ENCODE measurements at regions not wholly inside any gene's neighbourhood (a gene's known extent, or its start where the extent isn't known, plus 50 kb on each side); places are given as distances from the start of the nearest gene placed in this dataset.

GRCh38 chr7:106196460-106197021, 84.4 kb upstream of the SYPL1 start:
- peaks cover 0 to 13% (median 0%) of the 10 kb centered on the region in 3 experiments for H3K27me3 ChIP-seq (ENCODE audit: control insufficient read depth in 3 of 3, insufficient read depth in 3 of 3, low read depth in 1 of 3, low read length in 3 of 3)
- H3K4me3 ChIP-seq (ENCODE audit: low read length in 2 of 2), result no peak overlapping the region
- H2BK15ac ChIP-seq (ENCODE audit: low read length), result no peak overlapping the region
- H3K79me1 ChIP-seq (ENCODE audit: low read depth, low read length), result no peaks in the 10 kb centered on the region
- H2BK5ac ChIP-seq (ENCODE audit: low read length), result no peak overlapping the region
- H3K4me1 ChIP-seq (ENCODE audit: control insufficient read depth in 2 of 2, insufficient read depth in 1 of 2, low read depth in 1 of 2, low read length in 2 of 2), result no peaks in the 10 kb centered on the region
- no peak overlapping the region for H4K91ac ChIP-seq (ENCODE audit: low read depth, low read length, poor library complexity)
- H2BK120ac ChIP-seq (ENCODE audit: low read depth, low read length), result no peak overlapping the region
- H3K23ac ChIP-seq (ENCODE audit: low read depth, low read length, poor library complexity), result no peak overlapping the region
- no peak for DNase-seq (ENCODE audit: low spot score)
- H2AK5ac ChIP-seq (ENCODE audit: low read depth, low read length), result no peak overlapping the region
- no peak overlapping the region for H4K8ac ChIP-seq (ENCODE audit: low read depth, low read length)
- H3K4ac ChIP-seq (ENCODE audit: low read length), result no peak overlapping the region
- no peak overlapping the region for H2AFZ ChIP-seq (ENCODE audit: low read length)
- no peaks in the 10 kb centered on the region for H3K9me3 ChIP-seq (replicated peaks in 1 of 2; ENCODE audit: control insufficient read depth in 2 of 2, insufficient read depth in 1 of 2, low read depth in 1 of 2, low read length in 2 of 2)
- H3K18ac ChIP-seq (ENCODE audit: low read length), result no peak overlapping the region
- H3K14ac ChIP-seq (ENCODE audit: low read length), result no peak overlapping the region
- no peak overlapping the region for H2BK12ac ChIP-seq (ENCODE audit: low read length)
- H3K4me2 ChIP-seq (ENCODE audit: insufficient read depth, low read length, poor library complexity, severe bottlenecking), result no peak overlapping the region
- H3K9ac ChIP-seq (ENCODE audit: low read depth, low read length, poor library complexity), result no peak overlapping the region
- H3K36me3 ChIP-seq (replicated peaks in 1 of 2; ENCODE audit: control insufficient read depth in 2 of 2, insufficient read depth in 2 of 2, low read length in 2 of 2), result no peaks in the 10 kb centered on the region
- H3K27ac ChIP-seq (replicated peaks; ENCODE audit: low read length), result no peak overlapping the region
- WGBS, 2 donors (ENCODE audit: extremely low coverage in 2 of 2, insufficient read length in 2 of 2, insufficient replicate concordance in 1 of 2), result no CpG with 5 or more reads among the region's 2 CpGs

- Histone ChIP-seq H2AK5ac (ENCODE audit: low read depth, low read length) (no peak overlapping the region), H3K23ac (ENCODE audit: low read depth, low read length, poor library complexity) (no peak overlapping the region), H3K9ac (ENCODE audit: low read depth, low read length, poor library complexity) (no peak overlapping the region), H2BK5ac (ENCODE audit: low read length) (no peak overlapping the region), H2BK15ac (ENCODE audit: low read length) (no peak overlapping the region), H3K9me3 (replicated peaks in 1 of 2; ENCODE audit: control insufficient read depth in 2 of 2, insufficient read depth in 1 of 2, low read depth in 1 of 2, low read length in 2 of 2) (no peaks in the 10 kb centered on the region), H2AFZ (ENCODE audit: low read length) (no peak overlapping the region), H3K36me3 (replicated peaks in 1 of 2; ENCODE audit: control insufficient read depth in 2 of 2, insufficient read depth in 2 of 2, low read length in 2 of 2) (no peaks in the 10 kb centered on the region), H3K4me2 (ENCODE audit: insufficient read depth, low read length, poor library complexity, severe bottlenecking) (no peak overlapping the region), H3K14ac (ENCODE audit: low read length) (no peak overlapping the region), H4K8ac (ENCODE audit: low read depth, low read length) (no peak overlapping the region), H3K4me1 (ENCODE audit: control insufficient read depth in 2 of 2, insufficient read depth in 1 of 2, low read depth in 1 of 2, low read length in 2 of 2) (no peaks in the 10 kb centered on the region), H3K79me1 (ENCODE audit: low read depth, low read length) (no peaks in the 10 kb centered on the region), H3K18ac (ENCODE audit: low read length) (no peak overlapping the region), H2BK120ac (ENCODE audit: low read depth, low read length) (no peak overlapping the region), H3K4me3 (ENCODE audit: low read length in 2 of 2) (no peak overlapping the region), H3K27me3 (ENCODE audit: control insufficient read depth in 3 of 3, insufficient read depth in 3 of 3, low read depth in 1 of 3, low read length in 3 of 3) (peaks cover 0 to 19% (median 0%) of the 10 kb centered on the region in 3 experiments), H4K91ac (ENCODE audit: low read depth, low read length, poor library complexity) (no peak overlapping the region), H2BK12ac (ENCODE audit: low read length) (no peak overlapping the region), H3K27ac (replicated peaks; ENCODE audit: low read length) (no peak overlapping the region), H3K4ac (ENCODE audit: low read length) (no peak overlapping the region)
- WGBS, 2 donors (ENCODE audit: extremely low coverage in 2 of 2, insufficient read length in 2 of 2, insufficient replicate concordance in 1 of 2), result no CpG with 5 or more reads among the region's 1 CpG
- no peak for DNase-seq (ENCODE audit: low spot score)
These were observed 81.5 kb upstream of the SYPL1 start for GRCh38 chr7:106193661-106194060.

DNA sequence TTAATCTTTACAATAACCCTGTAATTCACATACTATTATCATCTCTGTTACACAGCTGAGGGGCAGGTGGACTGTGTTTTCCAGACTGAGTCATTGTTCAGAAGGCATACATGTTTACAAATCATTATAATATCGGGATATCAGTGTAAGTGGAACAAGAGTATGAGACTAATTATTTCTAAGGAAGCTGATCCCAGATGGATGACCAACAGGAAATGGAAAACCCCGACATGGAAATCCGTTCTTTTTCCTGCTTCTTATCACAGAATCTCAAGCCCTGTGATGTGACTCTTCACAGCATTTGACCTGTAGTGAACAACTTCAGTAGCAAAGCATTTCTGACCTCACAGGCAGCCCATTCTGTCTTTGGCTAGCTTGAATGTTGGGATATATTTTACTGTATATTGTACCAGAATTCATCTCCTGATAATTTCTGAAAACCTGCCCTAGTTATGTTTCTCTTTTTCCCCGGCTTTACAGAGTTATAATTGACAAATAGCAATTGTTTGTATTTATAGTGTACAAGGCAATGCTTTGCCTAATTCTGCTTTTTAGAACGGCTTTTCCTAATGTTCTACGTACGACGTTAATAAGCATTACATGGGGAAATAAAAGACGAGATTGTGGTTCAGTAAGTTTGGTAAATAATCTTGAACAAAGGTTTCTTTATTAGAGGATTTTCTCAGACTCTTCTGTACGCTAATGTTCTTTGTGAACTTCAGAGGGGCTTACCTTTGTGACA, 78.6 kb upstream of the SYPL1 start:
- no peaks in the 10 kb centered on the region for H3K36me3 ChIP-seq (replicated peaks in 1 of 2; ENCODE audit: control insufficient read depth in 2 of 2, insufficient read depth in 2 of 2, low read length in 2 of 2)
- H3K4ac ChIP-seq (ENCODE audit: low read length), result no peak overlapping the region
- no peaks in the 10 kb centered on the region for H3K79me1 ChIP-seq (ENCODE audit: low read depth, low read length)
- H3K9me3 ChIP-seq (replicated peaks in 1 of 2; ENCODE audit: control insufficient read depth in 2 of 2, insufficient read depth in 1 of 2, low read depth in 1 of 2, low read length in 2 of 2), result no peaks in the 10 kb centered on the region
- H3K4me2 ChIP-seq (ENCODE audit: insufficient read depth, low read length, poor library complexity, severe bottlenecking), result no peak overlapping the region
- peaks cover 0 to 19% (median 0%) of the 10 kb centered on the region in 3 experiments for H3K27me3 ChIP-seq (ENCODE audit: control insufficient read depth in 3 of 3, insufficient read depth in 3 of 3, low read depth in 1 of 3, low read length in 3 of 3)
- H2AK5ac ChIP-seq (ENCODE audit: low read depth, low read length), result no peak overlapping the region
- H2BK120ac ChIP-seq (ENCODE audit: low read depth, low read length), result no peak overlapping the region
- WGBS, 2 donors (ENCODE audit: extremely low coverage in 2 of 2, insufficient read length in 2 of 2, insufficient replicate concordance in 1 of 2), result no CpG with 5 or more reads among the region's 10 CpGs
- no peak overlapping the region for H4K91ac ChIP-seq (ENCODE audit: low read depth, low read length, poor library complexity)
- H2BK5ac ChIP-seq (ENCODE audit: low read length), result no peak overlapping the region
- H2AFZ ChIP-seq (ENCODE audit: low read length), result no peak overlapping the region
- H3K9ac ChIP-seq (ENCODE audit: low read depth, low read length, poor library complexity), result no peak overlapping the region
- H3K4me1 ChIP-seq (ENCODE audit: control insufficient read depth in 2 of 2, insufficient read depth in 1 of 2, low read depth in 1 of 2, low read length in 2 of 2), result no peaks in the 10 kb centered on the region
- H3K27ac ChIP-seq (replicated peaks; ENCODE audit: low read length), result no peak overlapping the region
- H2BK12ac ChIP-seq (ENCODE audit: low read length), result no peak overlapping the region
- no peak overlapping the region for H3K18ac ChIP-seq (ENCODE audit: low read length)
- no peak overlapping the region for H3K23ac ChIP-seq (ENCODE audit: low read depth, low read length, poor library complexity)
- H2BK15ac ChIP-seq (ENCODE audit: low read length), result no peak overlapping the region
- no peak overlapping the region for H3K4me3 ChIP-seq (ENCODE audit: low read length in 2 of 2)
- H3K14ac ChIP-seq (ENCODE audit: low read length), result no peak overlapping the region
- H4K8ac ChIP-seq (ENCODE audit: low read depth, low read length), result no peak overlapping the region
- DNase-seq (ENCODE audit: low spot score), result no peak

- H3K4me2 ChIP-seq (ENCODE audit: insufficient read depth, low read length, poor library complexity, severe bottlenecking), result no peak overlapping the region
- H3K18ac ChIP-seq (ENCODE audit: low read length), result no peak overlapping the region
- no peak overlapping the region for H3K23ac ChIP-seq (ENCODE audit: low read depth, low read length, poor library complexity)
- no peak overlapping the region for H2BK15ac ChIP-seq (ENCODE audit: low read length)
- H3K9me3 ChIP-seq (replicated peaks in 1 of 2; ENCODE audit: control insufficient read depth in 2 of 2, insufficient read depth in 1 of 2, low read depth in 1 of 2, low read length in 2 of 2), result no peaks in the 10 kb centered on the region
- no peak overlapping the region for H3K27ac ChIP-seq (replicated peaks; ENCODE audit: low read length)
- no peak overlapping the region for H3K4me3 ChIP-seq (ENCODE audit: low read length in 2 of 2)
- no peak overlapping the region for H2BK12ac ChIP-seq (ENCODE audit: low read length)
- H3K27me3 ChIP-seq (ENCODE audit: control insufficient read depth in 3 of 3, insufficient read depth in 3 of 3, low read depth in 1 of 3, low read length in 3 of 3), result peaks cover 0 to 11% (median 0%) of the 10 kb centered on the region in 3 experiments
- no peak overlapping the region for H4K8ac ChIP-seq (ENCODE audit: low read depth, low read length)
- no peak overlapping the region for H2AFZ ChIP-seq (ENCODE audit: low read length)
- no peaks in the 10 kb centered on the region for H3K4me1 ChIP-seq (ENCODE audit: control insufficient read depth in 2 of 2, insufficient read depth in 1 of 2, low read depth in 1 of 2, low read length in 2 of 2)
- no peaks in the 10 kb centered on the region for H3K79me1 ChIP-seq (ENCODE audit: low read depth, low read length)
- H3K9ac ChIP-seq (ENCODE audit: low read depth, low read length, poor library complexity), result no peak overlapping the region
- no peak overlapping the region for H3K14ac ChIP-seq (ENCODE audit: low read length)
- H2AK5ac ChIP-seq (ENCODE audit: low read depth, low read length), result no peak overlapping the region
- no peak overlapping the region for H2BK120ac ChIP-seq (ENCODE audit: low read depth, low read length)
- H3K4ac ChIP-seq (ENCODE audit: low read length), result no peak overlapping the region
- H3K36me3 ChIP-seq (replicated peaks in 1 of 2; ENCODE audit: control insufficient read depth in 2 of 2, insufficient read depth in 2 of 2, low read length in 2 of 2), result no peaks in the 10 kb centered on the region
- H2BK5ac ChIP-seq (ENCODE audit: low read length), result no peak overlapping the region
- no CpG with 5 or more reads among the region's 9 CpGs for WGBS, 2 donors (ENCODE audit: extremely low coverage in 2 of 2, insufficient read length in 2 of 2, insufficient replicate concordance in 1 of 2)
- no peak for DNase-seq (ENCODE audit: low spot score)
- no peak overlapping the region for H4K91ac ChIP-seq (ENCODE audit: low read depth, low read length, poor library complexity)
These were observed 75.7 kb upstream of the SYPL1 start for GRCh38 chr7:106187613-106188350.

All from neuronal stem cell (in vitro differentiated cells).